Effector memory CD8-positive, alpha-beta T cell (primary cell): ENCODE measurements at regions not wholly inside any gene's neighbourhood (a gene's known extent, or its start where the extent isn't known, plus 50 kb on each side); places are given as distances from the start of the nearest gene placed in this dataset.
A peak's percentile ranks its signal among the peaks of the same experiment; 100 is the strongest.

Experiments
- ATAC-seq: fragments of 150-1000 bp; cut with Tn5 transposase; replicated peaks from 2 replicates; pipeline ENCODE4 v1.10.0; 2021; ENCODE audit warnings: mild to moderate bottlenecking, moderate library complexity
- DNase-seq, 3 experiments: peaks; one replicate each; pipeline ENCODE4 v3.0.0; 2021
- H3K27ac Mint-ChIP-seq, 2 donors: one replicate each; pipeline ENCODE4 v1.8.0; 2022; ENCODE audit warnings: mild to moderate bottlenecking in 2 of 2, mixed read lengths in 2 of 2, moderate library complexity in 2 of 2
- H3K27me3 Mint-ChIP-seq, 2 donors: one replicate each; pipeline ENCODE4 v1.8.0; 2022; ENCODE audit warnings: mixed read lengths in 2 of 2
- H3K36me3 Mint-ChIP-seq: one replicate; pipeline ENCODE4 v1.8.0; 2022; ENCODE audit warnings: mild to moderate bottlenecking, moderate library complexity, mixed read lengths; ENCODE audit not compliant: insufficient read depth
- H3K4me1 Mint-ChIP-seq, 2 donors: one replicate each; pipeline ENCODE4 v1.8.0; 2022; ENCODE audit warnings: low read depth in 2 of 2, mixed read lengths in 2 of 2
- H3K4me3 Mint-ChIP-seq, 2 donors: one replicate each; pipeline ENCODE4 v1.8.0; 2022; ENCODE audit warnings: mild to moderate bottlenecking in 2 of 2, mixed read lengths in 2 of 2, moderate library complexity in 2 of 2
- H3K9me3 Mint-ChIP-seq, 2 donors: one replicate each; pipeline ENCODE4 v1.8.0; 2022; ENCODE audit warnings: mixed read lengths in 2 of 2

DNA sequence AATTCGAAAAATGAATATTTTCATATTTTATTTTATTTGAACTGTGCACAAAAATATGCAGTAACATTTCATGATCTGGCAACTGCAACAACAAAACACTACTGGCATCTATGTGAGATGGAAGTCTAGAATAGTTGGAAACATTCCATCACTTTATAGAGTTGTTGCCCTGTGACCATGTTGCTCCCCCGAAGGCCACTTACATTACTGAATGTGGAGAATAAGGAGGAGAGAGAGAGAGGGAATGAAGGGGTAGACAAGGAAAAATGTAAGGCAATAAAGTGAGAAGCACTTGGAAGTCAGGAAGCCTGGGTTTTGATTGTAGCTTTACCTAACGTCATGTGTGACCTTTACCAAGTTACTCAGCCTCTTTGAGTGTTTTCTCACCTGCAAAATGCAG lies 437.2 kb upstream of the EDIL3 start:
- H3K9me3 Mint-ChIP-seq, result peaks cover 6 to 10% of the 10 kb centered on the region in 2 donors
- ATAC-seq (no peak), DNase-seq (no peak)
- H3K27me3 Mint-ChIP-seq, result no peaks in the 10 kb centered on the region
- no peaks in the 10 kb centered on the region for H3K4me1 Mint-ChIP-seq
- H3K4me3 Mint-ChIP-seq, result no peak overlapping the region
- H3K36me3 Mint-ChIP-seq, result no peaks in the 10 kb centered on the region
- H3K27ac Mint-ChIP-seq, result no peak overlapping the region

DNA sequence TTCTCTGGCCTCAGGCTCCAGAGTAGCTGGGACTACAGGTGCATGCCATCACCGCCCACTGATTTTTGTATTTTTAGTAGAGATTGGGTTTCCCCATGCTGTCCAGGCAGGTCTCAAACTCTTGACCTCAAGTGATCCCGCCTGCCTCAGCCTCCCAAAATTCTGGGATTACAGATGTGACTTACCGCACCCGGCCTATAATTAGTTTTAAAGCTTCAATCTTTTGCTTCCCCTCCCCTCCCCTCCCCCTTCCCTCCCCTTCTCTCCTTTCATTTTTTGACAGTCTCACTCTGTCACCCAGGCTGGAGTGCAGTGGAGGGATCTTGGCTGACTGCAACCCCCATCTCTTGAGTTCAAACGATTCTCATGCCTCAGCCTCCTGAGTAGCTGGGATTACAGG lies 433.3 kb upstream of the EDIL3 start:
- Mint-ChIP-seq H3K36me3 (no peaks in the 10 kb centered on the region), H3K4me1 (no peaks in the 10 kb centered on the region), H3K4me3 (no peak overlapping the region), H3K27ac (no peak overlapping the region), H3K27me3 (no peaks in the 10 kb centered on the region), H3K9me3 (peaks cover 9 to 11% of the 10 kb centered on the region in 2 donors)
- no peak for DNase-seq
- no peak for ATAC-seq

DNA sequence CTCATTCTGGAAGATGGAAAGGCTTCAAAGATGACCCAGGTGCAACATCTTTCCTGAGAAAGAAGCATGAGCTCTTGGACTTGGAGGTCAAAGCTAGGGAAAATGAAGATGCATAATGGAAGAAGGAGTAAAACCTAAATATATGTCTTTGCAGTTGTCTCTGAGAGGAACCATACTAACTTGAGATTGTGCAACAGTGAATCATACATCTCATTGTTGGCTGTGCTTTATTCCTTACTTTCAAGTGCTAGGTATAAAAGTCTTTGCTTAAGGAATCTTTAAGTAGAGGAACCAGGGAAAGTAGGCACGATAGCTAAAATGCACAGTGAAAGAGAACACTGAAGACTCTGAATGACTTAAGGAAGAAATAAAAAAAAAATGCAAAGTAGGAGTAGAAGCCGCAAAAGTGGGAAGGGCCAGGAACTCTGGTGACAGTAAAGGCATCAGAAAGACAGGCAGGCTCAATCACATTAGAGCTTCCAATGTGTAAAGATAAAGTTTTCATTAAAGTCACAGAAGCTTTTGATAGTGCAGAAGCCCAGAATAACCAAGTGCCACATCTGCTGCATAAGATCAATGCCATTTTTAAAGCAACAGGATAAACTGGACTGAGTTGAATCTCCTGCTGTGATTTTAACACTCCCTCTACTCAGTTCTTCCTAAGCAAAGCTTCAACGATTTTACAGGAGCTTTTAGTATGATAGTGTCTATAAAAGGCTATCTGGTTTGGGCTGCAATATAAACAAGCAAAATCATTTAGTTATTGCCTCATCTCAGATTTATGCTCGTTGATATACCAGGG lies 432.3 kb upstream of the EDIL3 start:
- ATAC-seq (no peak), DNase-seq (no peak)
- Mint-ChIP-seq H3K27me3 (no peaks in the 10 kb centered on the region), H3K27ac (no peak overlapping the region), H3K36me3 (no peaks in the 10 kb centered on the region), H3K4me3 (no peak overlapping the region), H3K9me3 (peaks cover 7 to 11% of the 10 kb centered on the region in 2 donors), H3K4me1 (no peaks in the 10 kb centered on the region)

DNA sequence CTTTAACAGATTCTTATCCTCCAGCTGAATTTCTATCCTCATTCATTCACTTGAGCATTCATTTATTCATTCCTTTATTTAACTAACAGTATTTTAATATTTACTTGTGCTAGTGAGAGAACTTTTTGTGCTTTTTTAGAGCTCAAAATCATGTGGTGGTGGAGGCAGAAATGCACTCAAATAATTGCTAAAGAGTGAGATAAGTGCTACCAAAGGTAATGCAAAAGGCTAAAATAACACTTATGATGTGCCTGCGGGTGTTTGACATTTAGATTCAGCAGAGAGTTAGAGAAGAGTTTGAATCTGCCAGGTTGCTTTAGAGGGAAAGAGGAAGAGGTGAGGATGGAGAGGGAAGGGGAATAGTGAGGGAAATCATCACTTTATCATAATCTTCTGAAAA lies 431.5 kb upstream of the EDIL3 start:
- Mint-ChIP-seq H3K4me3 (no peak overlapping the region), H3K27me3 (no peaks in the 10 kb centered on the region), H3K36me3 (no peaks in the 10 kb centered on the region)

DNA sequence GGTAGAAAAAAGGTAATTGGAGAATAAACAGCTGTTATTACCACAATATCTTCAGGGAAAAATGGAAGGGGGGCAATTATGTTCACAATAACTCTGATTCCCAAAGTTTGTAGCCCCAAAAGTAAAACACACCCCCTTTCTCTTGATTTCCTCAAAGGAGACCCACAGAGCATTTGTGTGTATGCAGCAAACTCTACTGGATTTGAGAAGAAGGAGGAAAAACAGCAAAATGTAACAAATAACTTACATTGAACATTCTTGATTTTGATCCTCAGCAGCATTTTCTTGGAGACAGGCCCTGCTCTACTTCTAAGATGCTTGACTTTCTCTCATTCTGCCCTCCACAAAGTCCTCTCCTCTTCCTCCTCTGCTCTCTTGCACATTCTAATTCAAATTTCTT lies 420.8 kb upstream of the EDIL3 start:
- DNase-seq (no peak), ATAC-seq (no peak)
- H3K27me3 Mint-ChIP-seq, result no peaks in the 10 kb centered on the region
- no peaks in the 10 kb centered on the region for H3K4me1 Mint-ChIP-seq
- H3K9me3 Mint-ChIP-seq, result peaks cover 2 to 20% of the 10 kb centered on the region in 2 donors
- no peaks in the 10 kb centered on the region for H3K36me3 Mint-ChIP-seq
- no peak overlapping the region for H3K4me3 Mint-ChIP-seq
- no peak overlapping the region for H3K27ac Mint-ChIP-seq

More for the DNA sequence above, 431.5 kb upstream of the EDIL3 start:
- no peaks in the 10 kb centered on the region for H3K4me1 Mint-ChIP-seq
- no peak overlapping the region for H3K27ac Mint-ChIP-seq
- DNase-seq (no peak), ATAC-seq (no peak)
- peaks cover 6 to 17% of the 10 kb centered on the region in 2 donors for H3K9me3 Mint-ChIP-seq

DNA sequence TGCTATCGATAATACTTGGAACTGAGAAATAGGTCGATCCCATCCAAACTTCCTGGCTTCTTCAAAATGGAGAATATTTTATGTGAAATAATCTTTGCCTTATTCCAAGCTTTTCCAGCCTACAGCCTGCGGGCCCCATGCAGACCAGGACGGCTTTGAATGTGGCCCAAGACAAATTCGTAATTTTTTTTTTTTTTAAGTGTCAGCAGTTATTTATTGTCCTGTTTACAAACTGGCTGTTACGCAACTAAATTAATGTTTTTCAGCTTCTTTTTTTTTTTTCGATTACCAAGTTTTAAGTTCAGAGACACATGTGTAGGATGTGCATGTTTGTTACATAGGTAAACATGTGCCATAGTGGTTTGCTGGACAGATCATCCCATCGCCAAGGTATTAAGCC lies 411.7 kb upstream of the EDIL3 start:
- Mint-ChIP-seq H3K4me3 (no peak overlapping the region), H3K9me3 (peaks cover 3 to 8% of the 10 kb centered on the region in 2 donors)
- no peak for ATAC-seq

DNA sequence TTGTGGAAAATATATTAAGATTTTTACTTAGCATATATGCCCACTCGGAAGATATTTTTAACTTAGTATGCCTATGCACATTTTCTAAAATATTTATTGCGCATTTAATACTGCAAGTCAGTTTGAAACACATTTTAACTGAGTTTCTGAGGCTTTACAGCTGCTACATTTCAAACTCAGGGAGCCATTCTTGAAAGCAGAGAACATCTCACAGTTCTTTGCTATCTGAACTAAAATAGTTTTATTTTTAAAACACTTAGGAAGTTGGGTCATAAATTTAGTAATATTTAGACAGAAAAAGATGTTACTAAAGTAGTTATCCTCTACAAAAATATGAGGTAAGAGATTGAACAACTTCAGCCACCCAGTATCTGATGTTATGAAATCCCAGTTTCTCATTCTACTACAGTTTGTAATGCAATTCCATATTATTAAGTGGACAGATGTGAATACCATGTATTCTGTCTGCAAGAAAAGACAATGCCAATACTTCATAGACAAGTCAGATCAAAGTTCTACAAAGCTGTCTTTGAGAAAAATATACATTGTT lies 409.9 kb upstream of the EDIL3 start:
- H3K36me3 Mint-ChIP-seq, result no peaks in the 10 kb centered on the region
- no peaks in the 10 kb centered on the region for H3K4me1 Mint-ChIP-seq
- DNase-seq (no peak), ATAC-seq (no peak)
- no peaks in the 10 kb centered on the region for H3K27me3 Mint-ChIP-seq
- no peak overlapping the region for H3K27ac Mint-ChIP-seq
- no peak overlapping the region for H3K4me3 Mint-ChIP-seq
- H3K9me3 Mint-ChIP-seq, result peaks cover 0 to 5% of the 10 kb centered on the region in 2 donors

More for the DNA sequence above, 411.7 kb upstream of the EDIL3 start:
- no peaks in the 10 kb centered on the region for H3K36me3 Mint-ChIP-seq
- no peak overlapping the region for H3K27ac Mint-ChIP-seq
- no peak for DNase-seq
- H3K27me3 Mint-ChIP-seq, result no peaks in the 10 kb centered on the region
- no peaks in the 10 kb centered on the region for H3K4me1 Mint-ChIP-seq

DNA sequence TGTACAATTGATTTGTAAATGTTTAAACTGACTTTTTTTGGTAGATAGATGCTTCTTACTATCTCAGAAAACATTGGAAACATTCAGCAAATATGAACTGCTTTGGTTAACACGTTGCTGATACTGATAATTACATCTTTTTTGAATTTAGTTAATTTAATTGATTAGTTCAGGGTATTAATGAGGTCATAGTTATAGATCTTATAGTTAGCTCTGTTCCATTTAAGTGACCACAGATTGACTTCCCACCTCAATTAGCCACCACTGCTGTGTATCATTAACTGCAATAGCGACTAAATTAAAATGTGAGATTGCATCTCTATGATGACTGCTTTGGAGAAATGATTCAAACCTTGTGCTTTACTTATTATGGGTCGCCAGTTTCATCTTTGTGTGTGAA lies 407.1 kb upstream of the EDIL3 start:
- H3K27ac Mint-ChIP-seq, result no peak overlapping the region
- DNase-seq (no peak), ATAC-seq (no peak)
- H3K27me3 Mint-ChIP-seq, result no peaks in the 10 kb centered on the region
- no peak overlapping the region for H3K4me3 Mint-ChIP-seq
- peaks cover 0 to 10% of the 10 kb centered on the region in 2 donors for H3K9me3 Mint-ChIP-seq
- no peaks in the 10 kb centered on the region for H3K4me1 Mint-ChIP-seq
- no peaks in the 10 kb centered on the region for H3K36me3 Mint-ChIP-seq

DNA sequence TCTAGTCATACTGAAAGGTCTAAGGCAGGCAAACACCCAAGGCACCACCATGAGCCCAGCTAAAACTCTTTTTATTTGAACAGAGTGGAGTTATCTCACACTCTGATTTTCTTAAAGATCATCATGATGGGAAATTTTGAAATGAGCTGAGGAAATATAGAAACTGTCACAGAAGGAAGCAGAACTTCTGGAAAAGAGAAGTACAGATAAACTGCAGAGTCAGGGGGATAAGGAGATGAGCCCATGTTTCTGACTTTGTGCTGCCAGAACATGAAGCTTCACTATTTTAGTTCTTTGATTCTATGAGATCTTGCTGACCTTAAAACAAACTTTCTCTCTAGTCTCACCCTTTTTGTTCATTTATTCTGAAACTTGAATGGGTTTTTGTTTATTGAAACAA lies 406.5 kb upstream of the EDIL3 start:
- DNase-seq (no peak), ATAC-seq (peak; percentile 12)
- H3K36me3 Mint-ChIP-seq, result no peaks in the 10 kb centered on the region
- peaks cover 0 to 7% of the 10 kb centered on the region in 2 donors for H3K9me3 Mint-ChIP-seq
- no peaks in the 10 kb centered on the region for H3K4me1 Mint-ChIP-seq
- no peak overlapping the region for H3K27ac Mint-ChIP-seq
- no peaks in the 10 kb centered on the region for H3K27me3 Mint-ChIP-seq
- H3K4me3 Mint-ChIP-seq, result no peak overlapping the region

DNA sequence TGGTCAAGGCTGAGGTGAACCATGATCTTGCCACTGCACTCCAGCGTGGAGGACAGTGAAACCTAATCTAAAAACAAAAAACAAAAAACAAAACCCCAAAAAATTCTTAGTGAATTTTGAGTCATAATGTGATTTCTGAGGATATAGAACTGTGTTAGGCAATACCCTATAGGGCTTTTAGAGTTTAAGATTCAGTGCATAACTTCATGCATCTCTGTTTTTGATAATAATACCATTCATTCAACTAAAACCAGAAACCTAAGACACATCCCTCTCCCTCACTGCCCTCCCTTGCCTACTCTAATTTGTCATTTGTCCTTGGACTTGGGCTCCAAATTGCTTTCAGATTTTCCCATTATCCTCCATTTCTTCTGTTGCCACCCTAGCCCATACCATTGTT lies 405.7 kb upstream of the EDIL3 start:
- Mint-ChIP-seq H3K4me3 (no peak overlapping the region), H3K4me1 (no peaks in the 10 kb centered on the region), H3K36me3 (no peaks in the 10 kb centered on the region), H3K9me3 (peaks cover 0 to 7% of the 10 kb centered on the region in 2 donors), H3K27me3 (no peaks in the 10 kb centered on the region), H3K27ac (no peak overlapping the region)
- no peak for ATAC-seq
- no peak for DNase-seq

DNA sequence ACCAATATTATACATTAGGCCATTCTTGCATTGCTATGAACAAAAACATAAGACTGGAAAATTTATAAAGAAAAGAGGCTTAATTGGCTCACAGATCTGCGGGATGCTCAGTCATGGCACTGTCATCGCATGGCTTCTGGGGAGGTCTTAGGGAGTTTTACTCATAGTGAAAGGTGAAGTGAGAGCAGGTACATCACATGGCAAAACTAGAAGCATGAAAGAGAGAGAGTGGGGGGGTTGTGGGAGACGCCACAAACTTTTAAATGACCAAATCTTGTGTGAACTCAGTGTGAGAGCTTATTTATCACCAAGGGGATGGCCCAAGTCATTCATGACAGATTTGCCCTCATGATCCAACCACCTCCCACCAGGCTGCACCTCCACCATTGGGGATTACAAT lies 398.3 kb upstream of the EDIL3 start:
- H3K36me3 Mint-ChIP-seq, result no peaks in the 10 kb centered on the region
- ATAC-seq (no peak), DNase-seq (no peak)
- no peak overlapping the region for H3K27ac Mint-ChIP-seq
- no peaks in the 10 kb centered on the region for H3K4me1 Mint-ChIP-seq
- H3K4me3 Mint-ChIP-seq, result no peak overlapping the region
- H3K9me3 Mint-ChIP-seq, result peaks cover 0 to 2% of the 10 kb centered on the region in 2 donors
- H3K27me3 Mint-ChIP-seq, result no peaks in the 10 kb centered on the region

DNA sequence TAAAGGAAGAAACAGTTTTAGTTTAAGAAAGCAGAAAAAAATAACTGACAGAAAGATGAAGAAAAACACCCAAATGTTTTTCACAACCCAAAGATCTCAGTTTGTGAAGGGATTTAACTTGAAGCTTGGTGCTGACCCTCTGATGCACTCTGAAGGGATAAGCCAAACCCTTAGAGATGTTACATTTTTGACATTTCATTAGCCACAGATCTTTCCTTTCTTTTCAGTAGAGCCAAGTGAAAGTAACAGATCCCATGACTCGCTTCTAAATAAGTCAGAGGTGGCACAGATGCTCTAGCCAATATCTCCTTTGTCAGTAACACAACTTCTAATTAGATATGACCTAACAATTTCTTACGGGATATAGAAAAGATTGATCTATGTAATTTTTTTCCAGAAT lies 394.5 kb upstream of the EDIL3 start:
- no peak for DNase-seq
- no peak for ATAC-seq
- H3K4me1 Mint-ChIP-seq, result no peaks in the 10 kb centered on the region
- H3K9me3 Mint-ChIP-seq, result peaks cover 0 to 4% of the 10 kb centered on the region in 2 donors
- H3K4me3 Mint-ChIP-seq, result no peak overlapping the region
- H3K27ac Mint-ChIP-seq, result no peak overlapping the region
- H3K27me3 Mint-ChIP-seq, result no peaks in the 10 kb centered on the region
- no peaks in the 10 kb centered on the region for H3K36me3 Mint-ChIP-seq

DNA sequence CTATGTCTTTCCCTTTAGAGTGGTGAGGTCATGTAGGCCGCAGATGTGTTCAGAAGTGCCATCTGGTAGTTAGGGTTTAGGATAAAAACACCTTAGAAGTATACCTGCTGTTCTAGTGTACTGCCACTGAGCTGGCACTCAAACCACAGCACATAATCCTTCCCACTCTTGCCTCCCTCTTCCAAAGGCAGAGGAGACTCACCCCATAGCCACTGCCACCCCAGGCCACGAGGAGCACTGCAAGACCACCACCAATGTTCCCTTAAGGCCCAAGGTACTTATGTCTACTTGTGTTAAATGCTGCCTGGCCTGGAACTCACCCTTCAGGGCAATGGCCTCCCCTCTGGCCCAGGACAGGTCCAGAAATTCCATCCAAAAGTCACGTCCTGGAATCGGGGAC lies 379.5 kb upstream of the EDIL3 start:
- ATAC-seq, result no peak
- Mint-ChIP-seq H3K36me3 (peaks cover 3% of the 10 kb centered on the region), H3K4me3 (no peak overlapping the region), H3K9me3 (peaks cover 12 to 13% of the 10 kb centered on the region in 2 donors), H3K27ac (no peak overlapping the region), H3K27me3 (no peaks in the 10 kb centered on the region), H3K4me1 (no peaks in the 10 kb centered on the region)
- no peak for DNase-seq

DNA sequence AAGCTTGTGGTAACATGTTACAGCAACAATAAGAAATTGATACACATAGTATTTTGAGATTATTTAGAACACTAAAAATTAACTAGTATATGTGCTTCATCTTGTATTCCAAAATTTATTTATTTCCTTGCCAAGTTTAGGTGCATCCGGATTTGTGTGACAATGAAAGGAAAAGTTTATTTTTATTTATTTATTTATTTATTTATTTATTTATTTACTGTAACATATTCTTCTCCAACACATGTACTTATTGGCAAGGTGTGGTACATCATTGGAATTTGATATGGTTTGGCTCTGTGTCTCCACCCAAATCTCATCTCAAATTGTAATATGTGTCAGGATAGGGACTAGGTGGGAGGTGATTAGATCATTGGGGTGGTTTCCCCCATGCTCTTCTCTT lies 373.3 kb upstream of the EDIL3 start:
- Mint-ChIP-seq H3K4me1 (no peaks in the 10 kb centered on the region), H3K9me3 (peaks cover 6 to 7% of the 10 kb centered on the region in 2 donors), H3K4me3 (no peak overlapping the region), H3K27ac (no peak overlapping the region), H3K27me3 (no peaks in the 10 kb centered on the region), H3K36me3 (peaks cover 3% of the 10 kb centered on the region)
- no peak for ATAC-seq
- no peak for DNase-seq
